HG03354 (cell line): ENCODE measurements at regions not wholly inside any gene's neighbourhood (a gene's known extent, or its start where the extent isn't known, plus 50 kb on each side); places are given as distances from the start of the nearest gene placed in this dataset.
"Not testable (repeated sequence)": the region's sequence is repeated elsewhere in the genome, so short reads cannot be mapped to it uniquely, and the experiment has no call there.

Experiments used
- ATAC-seq: cut with Tn5 transposase; IDR thresholded peaks from one replicate; pipeline ENCODE4 v1.9.1; 2021; ENCODE audit warnings: mild to moderate bottlenecking; ENCODE audit not compliant: unreplicated experiment, poor library complexity, severe bottlenecking

DNA sequence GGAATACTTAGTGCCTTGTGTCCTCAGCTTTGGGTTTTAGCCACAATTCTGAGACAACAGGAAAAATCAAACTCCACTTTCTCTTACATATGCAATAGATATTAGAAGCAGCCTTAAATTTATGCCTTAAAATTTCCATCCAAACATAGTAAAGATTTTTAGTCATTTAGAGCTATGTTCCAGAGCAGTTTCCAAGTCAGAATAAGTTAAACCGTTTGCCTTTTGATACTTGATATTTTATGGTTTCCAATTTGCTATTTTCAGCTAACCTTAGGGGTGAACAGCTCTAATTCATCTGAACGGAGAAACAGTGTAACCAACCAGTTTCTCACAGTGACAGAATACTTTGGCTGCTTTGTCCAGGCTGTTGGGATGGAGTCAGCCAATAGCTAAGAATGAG, 125.8 kb upstream of the RXFP1 start:
- no peak for ATAC-seq

DNA sequence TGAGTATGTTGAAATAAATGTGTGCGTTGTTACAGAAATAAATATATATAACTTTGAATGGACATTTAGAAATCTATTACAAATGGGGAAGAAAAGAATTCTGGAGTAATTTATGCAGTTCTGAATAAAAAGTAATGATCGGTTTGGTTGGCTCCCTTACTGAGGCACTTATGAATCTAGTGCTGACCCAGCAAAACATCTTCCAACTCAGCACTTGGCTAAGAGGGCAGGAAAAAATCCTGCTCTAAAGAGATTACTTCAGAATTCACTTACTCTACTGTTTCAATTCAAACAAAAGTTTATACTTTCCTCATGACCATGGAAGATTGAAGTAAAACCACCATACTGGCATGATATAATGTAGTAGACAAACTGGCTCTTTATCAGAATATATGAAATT, 123.9 kb upstream of the RXFP1 start:
- ATAC-seq, result no peak

DNA sequence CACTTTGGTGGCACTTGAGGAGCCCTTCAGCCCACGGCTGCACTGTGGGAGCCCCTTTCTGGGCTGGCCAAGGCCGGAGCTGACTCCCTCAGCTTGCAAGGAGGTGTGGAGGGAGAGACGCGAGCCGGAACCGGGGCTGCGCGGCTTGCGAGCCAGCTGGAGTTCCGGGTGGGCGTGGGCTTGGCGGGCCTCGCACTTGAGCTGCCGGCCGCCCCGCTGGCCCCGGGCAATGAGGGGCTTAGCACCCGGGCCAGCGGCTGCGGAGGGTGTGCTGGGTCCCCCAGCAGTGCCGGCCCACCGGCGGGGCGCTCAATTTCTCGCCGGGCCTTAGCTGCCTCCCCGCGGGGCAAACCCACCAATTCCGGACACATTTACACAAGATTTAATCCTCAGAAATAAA, 113.7 kb upstream of the RXFP1 start:
- not testable (repeated sequence) for ATAC-seq

DNA sequence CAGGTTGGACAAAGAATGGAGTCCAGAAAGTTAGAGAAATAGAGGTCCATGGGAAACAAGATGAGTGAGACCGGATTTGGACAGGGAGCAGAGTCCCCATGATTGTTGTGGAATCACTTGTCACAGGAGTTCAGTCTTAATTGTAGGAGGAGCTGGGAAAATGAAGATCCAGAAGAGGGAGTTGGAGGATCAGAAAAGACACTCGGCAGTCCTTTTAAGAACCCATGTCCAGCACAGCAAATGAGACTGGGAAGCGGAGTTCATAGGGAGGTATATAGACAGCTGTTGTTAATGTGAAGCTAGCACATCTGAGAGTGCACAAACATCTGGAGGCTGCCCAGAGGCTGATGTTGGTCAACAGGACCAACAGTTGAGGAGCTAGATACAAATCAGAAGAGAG, 111.4 kb upstream of the RXFP1 start:
- no peak for ATAC-seq

DNA sequence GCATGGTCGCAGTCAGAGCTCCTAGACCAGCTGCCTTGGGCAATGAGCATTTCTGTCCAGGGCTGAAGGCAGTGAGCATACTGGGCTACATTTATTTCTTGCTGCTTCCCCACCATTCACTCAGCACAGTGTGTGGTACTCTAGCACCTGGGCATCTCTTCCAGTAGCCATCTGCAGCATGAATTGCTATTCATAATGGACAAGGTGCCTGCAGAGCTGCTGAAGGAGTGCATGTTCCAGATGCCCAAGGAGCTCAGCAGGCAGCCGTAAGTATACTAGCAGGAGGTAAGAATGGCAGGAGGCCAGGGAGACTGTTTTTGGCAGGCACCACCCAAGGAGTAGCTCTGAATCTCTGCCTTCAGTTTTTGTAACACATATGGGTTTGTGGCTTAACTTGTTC, 110.4 kb upstream of the RXFP1 start:
- ATAC-seq, result no peak

DNA sequence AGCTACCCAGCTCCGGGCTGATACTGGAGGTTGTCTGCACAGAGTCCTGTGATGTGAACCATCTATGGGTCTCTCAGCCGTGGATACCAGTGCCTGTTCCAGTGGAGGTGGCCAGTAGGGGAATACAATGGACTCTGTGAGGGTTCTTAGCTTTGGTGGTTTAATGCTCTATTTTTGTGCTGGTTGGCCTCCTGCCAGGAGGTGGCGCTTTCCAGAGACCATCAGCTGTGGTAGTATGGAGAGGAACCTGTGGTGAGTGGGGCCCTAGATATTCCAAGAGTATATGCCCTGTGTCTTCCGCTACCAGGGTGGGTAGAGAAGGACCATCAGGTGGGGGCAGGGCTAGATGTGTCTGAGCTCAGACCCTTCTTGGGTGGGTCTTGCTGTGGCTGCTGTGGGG, 103.0 kb upstream of the RXFP1 start:
- ATAC-seq, result not testable (repeated sequence)

DNA sequence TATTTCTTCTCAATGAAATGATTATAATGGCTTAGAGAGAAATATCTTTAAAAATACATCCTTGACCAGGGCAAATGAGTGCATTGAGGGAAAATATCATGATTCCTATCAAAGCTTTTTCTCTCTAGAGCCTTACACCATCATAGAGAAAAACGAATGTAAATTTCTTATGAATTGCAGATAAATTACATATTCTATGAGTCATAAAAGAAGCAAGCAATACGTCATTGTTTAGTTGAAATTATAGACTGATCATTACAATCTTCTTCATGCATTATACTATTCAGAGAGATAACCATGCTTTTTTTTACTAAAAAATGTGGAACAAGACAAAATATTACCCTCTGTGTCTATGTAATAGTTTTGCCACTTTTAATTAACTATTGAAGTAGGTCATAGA, 100.9 kb upstream of the RXFP1 start:
- ATAC-seq, result no peak

DNA sequence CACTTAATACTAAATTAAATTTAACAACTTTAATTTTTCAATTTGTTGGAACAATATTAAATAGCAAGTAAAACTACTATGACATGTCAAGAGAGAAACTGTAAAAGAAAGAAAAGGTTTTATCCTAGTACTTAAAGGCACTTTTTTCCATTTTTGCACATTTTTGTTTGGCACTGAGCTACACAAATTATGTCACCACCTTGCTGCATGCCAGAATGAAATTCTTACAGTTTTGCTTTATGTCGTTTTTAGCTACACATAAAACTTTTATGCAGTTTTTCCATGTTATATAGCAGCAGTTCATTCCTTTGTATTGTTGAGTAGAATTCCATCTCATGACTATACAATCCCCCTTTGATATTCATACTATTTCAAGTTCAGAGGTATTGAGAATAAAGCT, 99.1 kb upstream of the RXFP1 start:
- no peak for ATAC-seq

DNA sequence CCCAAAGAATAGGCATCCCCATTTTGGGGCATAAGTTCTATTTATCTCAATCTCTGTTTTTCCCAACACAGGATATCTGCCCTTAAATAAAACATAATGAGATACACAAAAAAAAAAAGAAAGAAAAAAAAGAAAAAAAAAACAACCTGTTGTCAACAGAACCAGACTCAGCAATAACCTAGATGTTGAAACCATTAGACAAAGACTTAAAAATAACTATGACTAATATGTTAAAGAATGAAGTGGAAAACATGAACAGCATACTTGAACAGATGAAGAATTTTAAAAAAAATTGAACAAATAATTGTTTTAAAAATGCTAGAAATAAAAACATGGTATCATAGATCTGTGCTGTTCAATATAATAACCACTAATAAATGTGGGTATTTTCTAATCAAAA, 93.4 kb upstream of the RXFP1 start:
- ATAC-seq, result no peak

DNA sequence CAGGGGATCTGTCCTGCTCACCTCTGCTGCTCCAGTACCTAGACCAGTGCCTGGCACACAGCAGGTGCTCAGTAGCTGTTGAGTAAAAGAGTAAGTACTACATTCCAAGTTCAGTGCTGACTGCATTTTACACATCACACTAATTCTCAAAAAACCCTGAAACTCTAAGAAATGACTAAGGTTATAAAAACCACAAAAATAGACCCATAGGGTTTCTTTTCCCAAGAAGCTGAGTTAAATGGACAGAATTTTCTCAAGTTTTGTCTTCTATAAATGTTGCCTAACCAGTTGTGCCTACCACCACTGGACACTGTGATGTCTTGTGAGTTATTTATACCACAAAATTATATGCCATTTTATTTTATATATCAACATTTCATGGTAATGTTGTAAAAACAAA, 78.9 kb upstream of the RXFP1 start:
- no peak for ATAC-seq

DNA sequence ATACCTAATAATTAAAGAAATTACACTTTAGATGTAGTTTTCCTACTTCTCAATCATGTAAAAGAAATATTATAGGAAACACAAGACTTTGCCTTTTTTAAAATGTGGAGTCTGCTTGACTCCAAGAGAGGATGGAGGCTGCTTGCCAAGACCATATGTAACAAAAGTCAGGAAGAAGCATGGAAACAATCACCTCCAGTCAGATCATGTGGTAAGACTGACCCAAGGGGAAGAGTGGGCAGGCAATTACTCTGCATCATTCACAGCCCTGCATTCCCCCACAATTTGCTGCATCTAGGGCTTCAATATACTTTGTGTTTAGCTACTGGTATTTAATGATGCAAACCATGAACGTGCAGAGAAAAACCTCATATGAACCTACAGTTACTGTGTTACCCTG, 78.0 kb upstream of the RXFP1 start:
- ATAC-seq, result no peak

DNA sequence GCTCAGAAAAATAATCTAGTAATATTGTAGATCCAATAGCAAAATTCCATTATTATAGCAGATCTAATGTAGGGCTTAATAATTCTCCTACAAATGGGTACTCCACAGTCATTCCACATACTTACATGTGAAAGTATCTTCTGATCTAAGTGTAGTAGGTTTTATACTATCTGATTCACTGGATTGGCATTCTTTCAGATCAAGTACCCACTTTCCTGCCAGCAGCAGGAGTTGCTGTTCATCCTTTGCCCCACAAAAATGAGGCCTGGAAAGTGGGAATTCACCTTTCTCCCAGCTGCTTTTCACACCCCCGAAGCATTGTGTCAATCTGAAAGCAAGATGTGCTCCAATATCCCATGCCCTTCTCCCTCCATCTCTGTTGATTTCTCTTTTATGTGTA, 77.1 kb upstream of the RXFP1 start:
- no peak for ATAC-seq

DNA sequence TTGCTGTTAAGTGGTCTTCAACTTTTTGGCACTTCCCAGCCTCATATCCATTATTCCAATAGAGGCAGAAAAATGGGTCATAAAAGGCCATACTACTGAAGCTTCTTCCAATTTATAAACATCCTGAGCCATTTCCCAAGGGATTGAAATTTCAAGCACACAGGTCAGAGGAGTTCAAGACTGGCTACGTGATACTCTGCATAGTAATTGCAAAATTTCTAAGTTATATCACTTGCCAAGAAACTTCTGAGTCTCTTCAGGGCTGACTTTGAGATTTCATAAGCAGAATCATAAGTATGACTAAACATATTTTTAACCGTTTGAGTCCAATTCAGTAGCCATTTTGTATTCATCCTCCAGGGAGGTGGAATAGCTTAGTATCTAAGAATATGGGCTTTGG, 75.6 kb upstream of the RXFP1 start:
- no peak for ATAC-seq

DNA sequence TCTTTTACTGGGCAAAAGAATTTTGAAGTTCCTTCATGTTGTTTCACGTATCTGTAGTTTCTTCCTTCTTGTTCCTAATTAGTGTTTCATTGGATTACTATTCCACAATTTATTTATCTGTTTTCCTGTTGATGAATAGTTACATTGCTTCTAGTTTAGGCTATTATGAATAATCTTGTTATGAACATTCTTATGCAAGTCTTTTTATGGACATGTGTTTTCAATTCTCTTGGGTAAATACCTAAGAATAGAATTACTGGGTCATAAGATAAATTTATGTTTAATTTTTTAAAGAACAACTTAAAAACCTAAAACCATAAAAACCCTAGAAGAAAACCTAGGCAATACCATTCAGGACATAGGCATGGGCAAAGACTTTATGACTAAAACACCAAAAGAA, 70.9 kb upstream of the RXFP1 start:
- no peak for ATAC-seq

DNA sequence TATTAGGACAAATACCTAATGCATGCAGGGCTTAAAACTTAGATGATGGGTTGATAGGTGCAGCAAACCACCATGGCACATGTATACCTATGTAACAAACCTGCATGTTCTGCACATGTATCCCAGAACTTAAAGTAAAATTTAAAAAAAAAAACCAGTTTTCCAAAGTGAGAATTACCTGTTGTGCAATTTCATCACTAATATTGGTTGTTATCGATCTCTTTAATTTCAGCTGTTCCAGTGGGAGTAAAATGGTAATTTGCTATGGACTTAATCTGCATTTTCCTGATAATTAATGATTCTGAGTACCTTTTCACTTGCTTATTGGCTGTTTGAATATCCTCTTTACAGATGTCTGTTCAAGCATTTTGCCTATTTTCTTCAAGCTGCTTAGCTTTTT, 69.6 kb upstream of the RXFP1 start:
- ATAC-seq, result not testable (repeated sequence)

DNA sequence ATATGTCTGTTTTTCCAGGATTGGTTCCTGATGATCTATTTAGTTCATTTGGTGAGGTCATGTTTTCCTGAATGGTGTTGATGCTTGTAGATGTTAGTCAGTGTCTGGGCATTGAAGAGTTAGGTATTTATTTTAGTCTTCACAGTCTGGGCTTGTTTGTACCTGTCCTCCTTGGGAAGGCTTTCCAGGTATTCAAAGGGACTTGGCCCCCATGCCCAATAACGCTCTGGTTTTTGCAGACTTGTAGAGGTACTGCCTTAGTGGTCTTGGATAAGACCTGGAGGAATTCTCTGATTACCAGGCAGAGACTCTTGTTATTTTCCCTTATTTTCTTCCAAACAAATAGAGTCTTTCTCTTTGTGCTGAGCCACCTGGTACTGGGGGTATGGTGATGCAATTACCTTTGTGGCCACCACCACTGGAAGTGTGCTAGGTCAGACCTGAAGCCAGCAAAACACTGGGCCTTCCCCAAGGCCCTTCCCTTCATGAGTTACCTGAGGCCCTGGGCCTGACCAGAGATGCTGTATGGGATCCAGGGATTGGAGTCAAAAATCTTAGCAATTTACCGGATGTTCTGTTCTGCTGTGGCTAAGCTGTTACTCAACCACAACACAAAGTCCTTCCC, 63.3 kb upstream of the RXFP1 start:
- ATAC-seq, result no peak

DNA sequence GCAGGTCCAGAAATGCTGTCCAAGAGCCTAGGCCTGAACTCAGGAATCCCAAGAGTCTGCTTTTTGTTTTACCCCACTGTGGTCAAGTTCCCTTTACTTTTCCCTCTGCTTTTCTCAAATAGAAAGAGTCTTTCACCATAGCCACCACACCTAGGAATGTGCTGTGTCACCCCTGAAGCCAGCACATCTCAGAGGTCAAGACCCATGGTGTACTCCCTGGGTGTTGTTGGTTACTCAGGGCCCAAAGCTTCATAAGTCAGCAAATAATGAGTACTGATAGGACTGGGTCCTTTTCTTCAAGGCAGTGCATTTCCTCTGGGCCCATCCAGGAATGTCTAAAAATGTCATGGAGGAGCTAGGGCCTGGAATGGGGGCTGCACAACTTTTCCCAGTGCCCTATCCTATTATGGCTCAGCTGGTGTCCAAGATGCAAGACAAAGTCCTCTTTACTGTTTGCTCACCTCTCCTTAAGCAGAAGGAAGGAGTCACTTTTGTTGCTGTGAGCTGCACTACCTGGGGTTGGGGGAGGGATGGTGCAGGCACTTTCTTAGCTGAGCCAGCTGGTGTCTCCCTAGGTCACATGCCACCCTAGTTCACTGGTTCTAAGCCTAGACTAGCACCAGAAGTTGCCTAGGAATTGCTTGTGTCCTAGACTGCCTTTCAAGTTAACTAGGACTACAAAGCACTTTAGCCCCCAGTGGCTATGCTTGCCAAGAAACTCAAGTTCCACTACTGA, 62.4 kb upstream of the RXFP1 start:
- ATAC-seq, result no peak

DNA sequence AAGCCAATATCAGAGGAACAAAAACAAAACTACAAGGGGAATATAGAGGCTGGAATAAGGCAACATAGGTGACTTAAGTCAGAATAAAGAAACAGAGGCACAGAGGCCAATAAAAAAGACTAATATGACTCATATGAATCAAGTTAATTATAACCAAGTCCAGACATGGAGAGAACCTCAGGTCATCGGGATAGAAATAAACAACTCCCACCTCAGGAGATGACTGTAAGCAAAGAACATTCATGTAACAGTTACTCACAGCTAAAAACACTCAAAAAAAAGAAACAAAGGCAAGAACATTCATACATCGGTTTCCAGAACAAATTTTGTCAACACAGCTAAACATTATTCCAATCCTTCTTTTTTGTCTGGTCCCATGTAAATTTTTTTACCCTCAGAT, 60.3 kb upstream of the RXFP1 start:
- ATAC-seq, result no peak

DNA sequence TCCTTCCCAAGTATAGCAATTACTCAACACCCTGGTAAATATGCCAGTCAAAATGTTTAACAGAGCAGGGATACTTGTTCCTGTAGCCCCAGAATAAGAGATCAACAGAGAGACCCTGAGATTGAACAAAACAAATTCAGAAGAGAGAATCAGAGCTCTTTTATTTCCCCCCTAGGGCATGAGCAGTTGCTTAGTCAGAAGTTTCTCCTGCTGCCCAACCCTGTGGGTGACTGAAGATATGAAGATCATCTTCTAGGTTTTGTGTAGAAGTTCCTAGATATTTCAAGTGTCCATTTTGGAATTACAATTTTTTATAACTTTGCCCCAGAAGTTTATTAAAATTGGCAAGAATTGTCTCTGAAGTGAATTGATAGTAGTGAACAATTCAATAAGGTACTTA, 59.1 kb upstream of the RXFP1 start:
- ATAC-seq, result no peak
